NCI-H524 (cell line): ENCODE measurements at regions not wholly inside any gene's neighbourhood (a gene's known extent, or its start where the extent isn't known, plus 50 kb on each side); places are given as distances from the start of the nearest gene placed in this dataset.
"Not testable (repeated sequence)": the region's sequence is repeated elsewhere in the genome, so short reads cannot be mapped to it uniquely, and the experiment has no call there.

ENCODE experiments used
- DNase-seq, 2 experiments: peaks; one replicate each; lab custom pipeline; 2025; lab: John Stamatoyannopoulos, UW

- DNase-seq = no peak
These were observed 240.8 kb upstream of the TOX3 start for GRCh38 chr16:52787709-52788108.

DNA sequence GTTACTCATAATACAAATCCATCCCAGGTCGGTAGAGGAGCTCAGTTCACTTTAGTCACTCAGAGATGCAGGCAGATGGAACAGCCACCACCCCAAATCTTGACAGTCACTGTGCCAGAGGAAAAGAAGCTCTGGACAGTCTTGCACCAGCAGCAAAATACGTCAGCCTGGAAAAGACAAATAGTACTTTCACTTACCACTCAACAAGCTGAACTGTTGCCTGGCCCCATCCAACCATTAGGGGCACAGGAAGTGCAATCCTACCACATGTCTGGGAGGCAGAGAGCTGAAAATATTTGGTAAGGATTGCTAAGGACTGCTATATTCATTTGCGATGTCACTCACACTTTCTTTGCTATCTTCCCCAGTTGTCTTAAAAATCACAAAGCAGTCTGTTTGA is 239.1 kb upstream of the TOX3 start:
- DNase-seq = no peak

DNA sequence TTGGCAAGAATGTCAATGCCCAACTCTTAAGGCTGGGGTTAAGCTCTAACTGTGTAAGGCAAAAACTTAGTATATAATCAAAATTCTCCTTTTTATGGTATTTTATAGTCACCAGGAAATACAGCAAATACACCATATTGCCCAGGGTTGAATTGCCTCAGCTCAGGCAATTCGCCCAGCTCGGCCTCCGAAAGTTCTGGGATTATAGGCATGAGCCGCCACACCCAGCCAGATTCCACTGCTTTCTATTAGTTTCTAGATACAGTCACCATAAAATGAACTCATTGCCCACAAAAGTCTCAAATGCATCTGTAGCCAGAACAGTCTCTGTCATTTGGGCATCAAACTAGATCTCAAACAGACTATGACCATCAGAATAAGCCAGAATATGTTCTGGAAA is 238.7 kb upstream of the TOX3 start:
- no peak for DNase-seq

DNA sequence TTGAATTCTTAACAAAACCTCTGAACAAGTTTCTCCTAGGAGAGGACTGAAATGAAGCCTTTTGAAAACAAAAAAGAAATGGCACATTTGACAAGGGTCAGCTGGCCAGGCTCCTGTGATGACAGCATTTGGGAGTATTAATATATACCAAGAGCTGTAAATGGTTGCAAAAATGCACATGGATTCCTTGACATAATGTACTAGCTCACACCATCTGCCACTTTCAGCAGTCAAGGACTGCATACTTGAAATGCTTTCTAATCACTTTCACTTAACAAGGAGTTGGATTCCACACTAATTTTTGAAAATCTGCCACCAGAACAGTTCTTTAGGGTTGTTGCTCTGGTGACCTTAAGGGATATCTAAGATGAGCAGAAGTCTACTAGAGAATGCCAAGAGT is 236.7 kb upstream of the TOX3 start:
- DNase-seq = peak; percentile 58 to 90

GRCh38 chr16:52781005-52781630 is 234.2 kb upstream of the TOX3 start:
- DNase-seq = no peak

DNA sequence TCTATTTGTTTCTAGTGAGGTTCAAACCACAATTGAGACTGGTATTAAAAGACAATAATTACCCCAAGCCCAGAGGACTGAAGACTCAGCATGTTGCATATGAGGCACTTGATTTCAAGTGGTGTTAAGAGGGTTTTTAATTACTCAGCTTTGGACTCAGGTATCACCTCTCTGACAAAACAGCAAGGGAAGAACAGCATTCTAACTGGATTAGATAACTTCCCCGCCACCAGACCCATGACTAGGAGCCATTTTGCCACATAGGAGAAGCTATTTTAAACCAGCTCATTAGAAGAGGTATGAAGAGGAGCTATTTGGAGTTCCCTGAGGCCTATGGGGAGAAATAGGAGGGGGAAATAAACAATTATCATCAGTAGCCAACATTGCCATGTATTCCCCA is 226.1 kb upstream of the TOX3 start:
- DNase-seq = peak; percentile 96 to 99

DNA sequence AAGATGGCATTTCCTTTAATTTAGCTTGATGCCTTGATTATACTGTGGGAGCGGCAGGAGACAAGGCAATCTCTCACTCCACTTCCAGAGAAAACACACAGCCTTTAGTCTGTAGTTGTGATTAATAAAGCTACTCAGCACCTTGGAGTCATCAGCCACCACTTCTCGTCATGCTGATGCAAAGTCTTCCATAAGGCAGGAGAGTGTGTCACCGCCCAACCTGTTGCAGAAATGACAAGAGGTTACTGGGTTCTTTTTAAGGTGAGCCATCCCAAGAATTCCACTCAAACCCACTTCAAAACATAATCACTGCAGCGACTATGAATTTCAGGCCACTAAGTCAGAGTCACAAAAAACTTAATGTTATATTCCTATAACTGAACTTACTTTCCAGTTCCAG is 223.9 kb upstream of the TOX3 start:
- peak in 1 of 2 experiments; percentile 7 for DNase-seq

DNA sequence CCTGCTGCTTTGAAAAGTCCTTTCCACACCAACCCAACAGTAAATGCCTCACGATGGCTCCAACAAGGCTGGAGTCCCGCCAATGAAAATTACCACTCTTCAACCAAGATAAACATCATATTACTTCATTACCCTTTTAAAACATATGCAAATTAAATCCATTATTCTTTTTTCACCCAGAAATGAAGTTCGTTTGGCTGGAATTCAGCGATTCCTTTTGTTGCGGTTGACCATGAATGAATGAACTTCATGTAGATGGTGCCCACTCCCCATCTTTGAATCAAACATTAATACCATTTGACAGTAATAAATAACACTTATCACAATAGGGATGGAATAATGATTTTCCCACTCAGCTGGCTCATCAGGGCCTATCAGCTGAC is 211.5 kb upstream of the TOX3 start:
- no peak for DNase-seq

- no peak for DNase-seq
These were observed 211.0 kb upstream of the TOX3 start for GRCh38 chr16:52757746-52758472.

DNA sequence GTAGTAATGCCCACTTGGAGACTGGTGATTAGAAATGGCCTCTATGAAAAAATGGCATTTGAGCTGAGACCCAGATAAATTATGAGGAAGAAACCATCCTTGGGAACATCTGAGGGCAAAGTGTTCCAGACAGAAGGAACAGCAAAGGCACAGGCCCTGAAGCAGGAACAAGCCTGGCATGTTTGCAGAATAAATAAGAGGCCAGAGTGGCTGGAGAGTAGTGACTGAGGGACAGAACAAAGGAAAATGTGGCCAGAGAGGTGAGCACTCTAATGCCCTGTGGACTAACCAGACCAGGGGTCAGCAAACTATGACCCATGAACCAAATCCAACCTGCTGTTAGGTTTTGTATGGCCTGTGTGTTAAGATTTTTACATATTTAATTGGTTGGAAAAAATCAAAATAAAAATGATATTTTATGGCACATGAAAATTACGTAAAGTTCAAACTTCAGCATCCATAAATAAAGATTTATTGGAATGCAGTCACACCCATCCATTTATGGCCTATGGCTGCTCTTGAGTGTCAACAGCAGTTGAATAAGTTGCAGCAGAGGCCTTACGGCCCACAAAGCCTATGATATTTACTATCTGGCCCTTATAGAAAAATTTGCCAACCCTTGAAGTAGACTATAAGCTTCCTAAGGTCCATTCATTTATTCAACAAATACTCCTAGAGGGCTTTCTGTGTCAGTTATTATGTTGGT is 210.0 kb upstream of the TOX3 start:
- no peak for DNase-seq

DNA sequence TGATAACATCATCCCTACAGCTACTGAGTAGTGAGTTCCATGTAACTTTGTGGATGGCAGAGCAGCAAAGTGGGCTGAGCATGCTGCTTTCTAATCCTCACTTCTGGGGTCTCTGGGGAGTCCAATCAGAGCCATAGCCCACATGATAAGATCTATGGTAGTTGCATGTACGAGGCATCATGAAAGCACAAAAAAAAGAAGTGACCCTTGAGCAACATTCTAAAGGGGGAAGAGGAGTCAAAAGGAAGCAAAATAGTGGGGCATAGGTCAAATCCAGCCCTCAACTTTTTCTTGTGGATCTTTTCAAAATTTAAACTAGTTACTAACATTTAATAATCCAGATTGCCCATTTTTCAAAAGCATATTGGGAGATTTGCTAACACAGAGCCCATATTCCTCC is 208.5 kb upstream of the TOX3 start:
- no peak for DNase-seq

GRCh38 chr16:52751035-52751434 is 204.1 kb upstream of the TOX3 start:
- no peak for DNase-seq

GRCh38 chr16:52748741-52749140 is 201.8 kb upstream of the TOX3 start:
- no peak for DNase-seq

- no peak for DNase-seq
These were observed 200.2 kb upstream of the TOX3 start for GRCh38 chr16:52747088-52747595.

DNA sequence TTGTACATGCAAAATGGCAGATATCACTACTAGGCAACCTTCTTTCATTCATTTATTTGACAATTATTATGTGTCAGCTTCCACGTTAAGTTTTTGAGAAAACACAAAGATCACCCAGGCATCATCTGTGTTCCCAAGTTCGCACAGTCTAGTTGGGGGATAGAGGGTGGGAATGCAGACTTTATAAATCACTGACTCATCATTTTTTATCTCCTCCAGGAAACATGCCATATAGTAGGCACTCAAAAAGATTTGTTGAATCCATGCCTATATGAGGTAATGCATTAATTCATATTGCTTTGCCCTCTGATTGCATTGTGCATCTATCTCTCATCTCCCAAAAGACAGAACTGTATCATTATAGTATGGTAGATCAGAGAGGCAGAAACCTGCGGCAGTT is 196.8 kb upstream of the TOX3 start:
- DNase-seq = no peak

DNA sequence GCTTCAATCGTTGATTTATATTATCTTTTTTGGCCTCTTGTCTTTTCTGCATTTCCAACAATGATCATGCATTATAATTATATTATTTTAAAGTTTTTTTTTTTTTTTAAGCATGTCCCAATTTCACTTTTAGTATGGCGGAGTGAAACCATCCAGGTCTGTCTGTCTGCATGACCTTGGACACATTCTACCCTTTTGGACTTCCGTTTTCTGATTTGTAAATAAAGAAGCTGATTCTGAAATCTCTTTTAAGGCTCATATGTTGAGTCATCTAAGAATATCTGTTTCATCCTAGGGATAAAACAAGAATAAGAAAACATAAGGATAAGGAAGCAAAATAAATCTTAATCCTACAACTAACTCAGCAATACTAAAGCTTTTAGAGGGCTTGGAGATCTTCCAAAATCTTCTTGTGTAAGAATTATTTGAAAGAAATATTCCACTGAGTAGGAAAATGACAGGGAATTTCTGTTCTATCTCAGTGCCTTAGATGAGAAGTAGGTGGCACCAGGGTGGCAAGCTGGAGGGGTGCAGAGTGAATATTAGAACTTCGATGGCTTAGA is 195.7 kb upstream of the TOX3 start:
- no peak for DNase-seq

GRCh38 chr16:52742052-52742451 is 195.1 kb upstream of the TOX3 start:
- DNase-seq = no peak

- DNase-seq = peak in 1 of 2 experiments; percentile 45
These were observed 194.4 kb upstream of the TOX3 start for GRCh38 chr16:52741351-52741750.

DNA sequence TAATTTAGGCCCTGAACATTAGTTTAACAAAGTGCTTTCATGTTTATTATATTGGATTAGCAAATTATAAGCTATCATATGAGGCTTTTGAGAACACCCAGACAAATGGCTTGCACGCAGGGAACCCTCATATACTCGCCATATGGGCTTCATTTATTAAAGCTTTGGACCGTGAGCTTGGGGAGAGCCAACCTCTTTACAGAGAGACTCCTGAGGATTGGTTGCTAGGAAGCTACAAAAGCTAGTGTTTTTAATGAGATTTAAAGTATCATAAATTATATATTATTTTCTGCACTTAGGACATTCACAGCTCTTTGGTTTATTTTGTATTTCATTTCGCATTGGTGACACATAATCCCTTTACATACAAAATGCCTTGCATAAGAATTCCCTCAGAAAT is 193.8 kb upstream of the TOX3 start:
- DNase-seq = peak; percentile 81 to 96

DNA sequence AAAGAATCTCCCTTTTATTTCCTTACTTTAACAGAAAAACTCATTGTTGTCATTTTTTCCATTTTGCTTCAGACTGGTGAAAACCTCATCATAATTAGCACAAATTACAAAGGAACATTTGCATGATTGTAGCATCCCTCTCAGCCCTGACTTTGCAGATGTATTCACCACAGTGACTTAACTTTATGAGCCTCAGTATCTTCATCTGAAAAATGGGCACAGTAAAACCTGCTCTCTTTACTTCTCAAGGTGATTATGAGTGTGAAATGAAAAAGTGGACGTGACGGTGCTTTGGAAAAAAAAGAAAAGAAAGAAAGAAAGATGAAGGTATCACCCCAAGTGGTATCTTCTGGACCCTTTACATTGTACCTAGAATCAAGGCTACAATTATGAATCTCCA is 193.4 kb upstream of the TOX3 start:
- DNase-seq = no peak

DNA sequence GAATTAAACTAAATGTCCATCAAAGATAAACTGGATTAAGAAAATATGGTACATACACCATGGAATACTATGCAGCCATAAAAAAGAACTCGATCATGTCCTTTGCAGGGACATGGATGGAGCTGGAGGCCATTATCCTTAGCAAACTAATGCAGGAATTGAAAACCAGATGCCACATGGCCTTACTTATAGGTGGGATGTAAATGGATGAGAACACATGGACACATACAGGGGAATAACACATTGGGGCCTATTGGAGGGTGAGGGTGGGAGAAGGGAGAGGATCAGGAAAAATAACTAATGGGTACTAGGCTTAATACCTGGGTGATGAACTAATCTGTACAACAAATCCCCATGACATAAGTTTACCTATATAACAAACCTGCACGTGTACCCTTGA is 192.0 kb upstream of the TOX3 start:
- not testable (repeated sequence) for DNase-seq

GRCh38 chr16:52731219-52731875 is 184.4 kb upstream of the TOX3 start:
- no peak for DNase-seq
